NT2/D1 (cell line): ENCODE measurements at regions not wholly inside any gene's neighbourhood (a gene's known extent, or its start where the extent isn't known, plus 50 kb on each side); places are given as distances from the start of the nearest gene placed in this dataset.

Experiments
- SUZ12 ChIP-seq: IDR thresholded peaks from 2 replicates; pipeline ENCODE4 v1.6.1; 2011; ENCODE audit not compliant: insufficient read length, insufficient read depth; ENCODE audit errors: extremely low read depth
- YY1 ChIP-seq: IDR thresholded peaks from 2 replicates; pipeline ENCODE4 v1.6.1; 2011; ENCODE audit not compliant: insufficient read length, insufficient read depth
- ZNF274 ChIP-seq: IDR thresholded peaks from 2 replicates; pipeline ENCODE4 v1.6.1; 2011; ENCODE audit warnings: mild to moderate bottlenecking, low read depth, low read length

DNA sequence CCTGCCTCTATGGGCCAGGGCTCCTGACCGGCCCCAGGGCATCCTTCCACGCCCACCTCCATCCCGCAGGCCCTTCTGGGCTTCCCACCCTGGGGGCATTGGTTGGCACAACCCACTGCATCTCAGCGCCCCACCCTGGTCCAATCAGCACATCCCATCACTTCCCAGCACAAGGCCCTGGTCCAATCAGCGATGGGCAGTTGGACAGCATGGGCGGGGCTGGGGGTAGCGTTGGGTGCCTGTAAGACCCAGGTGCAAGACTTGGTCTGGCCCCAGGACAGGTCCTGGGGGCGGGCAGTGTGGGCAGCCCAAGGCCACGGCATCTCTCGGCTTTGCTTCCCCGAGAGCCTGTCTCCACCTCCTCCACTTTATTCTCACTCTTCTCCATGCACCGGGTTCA, 298.5 kb downstream of the BMP7 start:
- TF ChIP-seq SUZ12 = no peak
- no peak for TF ChIP-seq ZNF274
- TF ChIP-seq YY1 = no peak
